ENCODE measurements at regions not wholly inside any gene's neighbourhood (a gene's known extent, or its start where the extent isn't known, plus 50 kb on each side); places are given as distances from the start of the nearest gene placed in this dataset.

DNA sequence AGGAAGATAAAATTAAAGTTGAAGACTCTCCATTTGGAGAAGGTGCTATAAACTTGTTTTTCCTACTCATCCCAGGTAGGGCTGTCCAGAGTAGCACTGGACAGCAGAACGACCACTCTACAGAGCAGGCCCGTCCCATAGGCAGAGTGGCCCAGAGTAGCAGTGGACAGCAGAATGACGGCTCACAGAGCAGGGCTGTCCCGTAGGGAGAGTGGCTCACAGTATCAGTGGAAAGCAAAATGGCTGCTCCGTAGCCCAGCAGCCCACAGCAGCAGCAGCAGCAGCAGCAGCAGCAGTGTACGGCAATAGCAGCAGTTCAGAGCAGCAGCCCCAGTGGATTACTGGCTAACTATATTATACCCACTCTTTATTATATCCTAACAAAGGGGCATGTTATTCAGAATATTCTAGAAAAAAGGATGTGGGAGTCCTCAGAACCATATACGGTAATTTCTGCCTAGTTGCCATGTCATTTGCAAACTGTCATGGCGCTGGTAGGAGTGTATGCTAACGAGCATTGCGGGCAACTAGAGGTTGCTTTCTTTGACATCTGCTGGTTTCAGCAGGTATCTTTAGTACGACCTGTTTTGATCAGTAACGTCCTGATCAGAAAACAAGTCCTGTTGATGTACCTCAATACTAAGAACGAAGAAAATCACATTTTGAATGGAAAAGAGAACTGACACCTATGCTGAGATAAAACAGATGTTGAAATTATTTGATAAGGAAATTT, 567.3 kb downstream of the SLC16A7 start:
- TF ChIP-seq POLR2A (IDR thresholded peaks at IDR 0.05) = no peak
- no peak for TF ChIP-seq CTCF (IDR thresholded peaks at IDR 0.05)

All from adrenal gland (tissue), 5 donors.